CD14-positive monocyte (primary cell): ENCODE measurements at regions not wholly inside any gene's neighbourhood (a gene's known extent, or its start where the extent isn't known, plus 50 kb on each side); places are given as distances from the start of the nearest gene placed in this dataset.
"Not testable (repeated sequence)": the region's sequence is repeated elsewhere in the genome, so short reads cannot be mapped to it uniquely, and the experiment has no call there.

ENCODE experiments used
- DNase-seq, 3 donors: peaks; one replicate each; pipeline ENCODE4 v3.0.0-alpha.2; 2011 to 2022
- H2AFZ ChIP-seq: 2 replicates; pipeline ENCODE4 v1.6.0; 2012; ENCODE audit warnings: mild to moderate bottlenecking, low read depth, low read length, inconsistent platforms; ENCODE audit not compliant: insufficient read depth, poor library complexity, severe bottlenecking
- H3K27ac ChIP-seq, 2 donors: 1 replicate in 1 of 2; 2 replicates in 1 of 2; pipeline ENCODE4 v1.5.1; 2012 to 2013; ENCODE audit warnings: low read length in 2 of 2, control low read depth in 1 of 2, inconsistent platforms in 1 of 2, low read depth in 1 of 2, mild to moderate bottlenecking in 1 of 2
- H3K27me3 ChIP-seq, 2 donors: one replicate each; pipeline versions ENCODE4 v1.6.0 to v1.6.1; 2011 to 2013; ENCODE audit warnings: low read length in 2 of 2; ENCODE audit not compliant: control insufficient read depth in 2 of 2, insufficient read depth in 2 of 2
- H3K36me3 ChIP-seq, 2 donors: replicated peaks in 1 of 2; 1 replicate in 1 of 2; 2 replicates in 1 of 2; pipeline versions ENCODE4 v1.5.1 to v1.6.1; 2012 to 2013; ENCODE audit warnings: low read length in 2 of 2, control low read depth in 1 of 2, inconsistent platforms in 1 of 2, mild to moderate bottlenecking in 1 of 2; ENCODE audit not compliant: insufficient read depth in 2 of 2, control insufficient read depth in 1 of 2
- H3K4me1 ChIP-seq, 2 donors: 1 replicate in 1 of 2; 2 replicates in 1 of 2; pipeline versions ENCODE4 v1.5.1 to v1.6.1; 2012 to 2013; ENCODE audit warnings: low read length in 2 of 2, control low read depth in 1 of 2, inconsistent platforms in 1 of 2, mild to moderate bottlenecking in 1 of 2, moderate library complexity in 1 of 2; ENCODE audit not compliant: insufficient read depth in 2 of 2, control insufficient read depth in 1 of 2
- H3K4me2 ChIP-seq: replicated peaks from 2 replicates; pipeline ENCODE3; 2012; ENCODE audit warnings: low read length, moderate library complexity, mild to moderate bottlenecking; ENCODE audit not compliant: poor library complexity, severe bottlenecking; ENCODE audit errors: extremely low read depth
- H3K4me3 ChIP-seq, 3 experiments: fragments of 200-600 bp in 1 of 3; sonication (generic) in 1 of 3; replicated peaks in 1 of 3; 1 replicate in 2 of 3; 2 replicates in 1 of 3; pipeline ENCODE4 v1.5.1; 2011 to 2013; ENCODE audit warnings: low read length in 3 of 3, mild to moderate bottlenecking in 3 of 3, control low read depth in 2 of 3, low read depth in 2 of 3, inconsistent platforms in 1 of 3, moderate library complexity in 1 of 3
- H3K79me2 ChIP-seq: 2 replicates; pipeline ENCODE4 v1.6.0; 2012; ENCODE audit warnings: mild to moderate bottlenecking, control low read depth, inconsistent platforms, low read length, moderate library complexity; ENCODE audit not compliant: insufficient read depth
- H3K9ac ChIP-seq: 2 replicates; pipeline ENCODE4 v1.6.0; 2017; ENCODE audit warnings: low read length, mild to moderate bottlenecking; ENCODE audit not compliant: insufficient read depth, poor library complexity, severe bottlenecking
- H3K9me3 ChIP-seq, 2 donors: replicated peaks in 1 of 2; 1 replicate in 1 of 2; 2 replicates in 1 of 2; pipeline versions ENCODE4 v1.5.1 to v1.6.1; 2012 to 2013; ENCODE audit warnings: low read length in 2 of 2, control low read depth in 1 of 2; ENCODE audit not compliant: control insufficient read depth in 1 of 2, insufficient read depth in 1 of 2
- H4K20me1 ChIP-seq: 2 replicates; pipeline ENCODE4 v1.6.0; 2012; ENCODE audit warnings: mild to moderate bottlenecking, low read length, control low read depth, moderate library complexity; ENCODE audit not compliant: insufficient read depth
- H3K27ac Mint-ChIP-seq, 7 donors: one replicate each; pipeline ENCODE4 v1.8.0; 2020; ENCODE audit warnings: mild to moderate bottlenecking in 7 of 7, mixed read lengths in 7 of 7, moderate library complexity in 6 of 7, inconsistent platforms in 2 of 7
- H3K27me3 Mint-ChIP-seq, 3 donors: one replicate each; pipeline ENCODE4 v1.8.0; 2021 to 2022; ENCODE audit warnings: low read depth in 3 of 3, mild to moderate bottlenecking in 3 of 3, mixed read lengths in 3 of 3, moderate library complexity in 3 of 3, inconsistent platforms in 1 of 3
- H3K36me3 Mint-ChIP-seq, 2 donors: one replicate each; pipeline ENCODE4 v1.8.0; 2020; ENCODE audit warnings: mixed read lengths in 2 of 2, inconsistent platforms in 1 of 2, mild to moderate bottlenecking in 1 of 2
- H3K4me1 Mint-ChIP-seq: one replicate; pipeline ENCODE4 v1.8.0; 2020; ENCODE audit warnings: mild to moderate bottlenecking, mixed read lengths
- H3K4me3 Mint-ChIP-seq, 2 donors: one replicate each; pipeline ENCODE4 v1.8.0; 2020; ENCODE audit warnings: mild to moderate bottlenecking in 2 of 2, mixed read lengths in 2 of 2, moderate library complexity in 1 of 2
- H3K9me3 Mint-ChIP-seq, 7 donors: one replicate each; pipeline ENCODE4 v1.8.0; 2020 to 2022; ENCODE audit warnings: mixed read lengths in 7 of 7, mild to moderate bottlenecking in 6 of 7, moderate library complexity in 6 of 7, inconsistent platforms in 2 of 7
- CTCF ChIP-seq: fragments of 200-600 bp; IDR thresholded peaks from one replicate; pipeline ENCODE4 v1.8.0; 2022; ENCODE audit warnings: antibody characterized with exemption, mild to moderate bottlenecking
- WGBS: methylation state at CpG from one replicate; pipeline ENCODE4 v1.1.5; 2013; ENCODE audit warnings: missing lambda C conversion rate; ENCODE audit not compliant: insufficient coverage; 5-methylcytosine and 5-hydroxymethylcytosine counted together
- intact Hi-C, 2 donors: fragments of 100-400 bp; cut with micrococcal nuclease; formaldehyde crosslinking; loops; one replicate each; pipeline versions ENCODE4 v1.15.0 to v1.15.1; 2023

- H3K4me2 ChIP-seq, H3K4me1 Mint-ChIP-seq, H3K36me3 ChIP-seq, intact Hi-C loops, H4K20me1 ChIP-seq, H3K4me3 ChIP-seq, H3K9ac ChIP-seq, H3K79me2 ChIP-seq, H2AFZ ChIP-seq, H3K27me3 ChIP-seq, H3K27ac Mint-ChIP-seq, H3K9me3 ChIP-seq, H3K36me3 Mint-ChIP-seq, H3K27ac ChIP-seq, H3K27me3 Mint-ChIP-seq, H3K4me3 Mint-ChIP-seq, H3K4me1 ChIP-seq, DNase-seq: not testable (repeated sequence)
- peaks cover 0 to 11% (median 5%) of the 10 kb centered on the region in 7 donors for H3K9me3 Mint-ChIP-seq
- WGBS = 96% methylated on average over 4 of the region's 6 CpGs
Measured at GRCh38 chr20:41727681-41728080, 109.5 kb upstream of the CHD6 start.

- Histone ChIP-seq H3K9ac (no peak overlapping the region), H3K27me3 (no peaks in the 10 kb centered on the region), H3K9me3 (peaks cover 0 to 7% of the 10 kb centered on the region in 2 donors), H3K4me3 (no peak overlapping the region), H4K20me1 (no peaks in the 10 kb centered on the region), H3K27ac (no peak overlapping the region), H2AFZ (no peak overlapping the region), H3K4me2 (no peak overlapping the region), H3K36me3 (no peaks in the 10 kb centered on the region), H3K4me1 (no peaks in the 10 kb centered on the region), H3K79me2 (no peaks in the 10 kb centered on the region)
- 90% methylated on average over 4 of the region's 4 CpGs for WGBS
- Mint-ChIP-seq H3K4me1 (no peaks in the 10 kb centered on the region), H3K27me3 (peaks cover under 1 to 6% (median 2%) of the 10 kb centered on the region in 3 donors), H3K36me3 (no peaks in the 10 kb centered on the region), H3K27ac (no peak overlapping the region), H3K4me3 (no peak overlapping the region), H3K9me3 (peaks cover 0 to 15% (median 5%) of the 10 kb centered on the region in 7 donors)
- intact Hi-C loops = no loop called here
- DNase-seq = no peak
- TF ChIP-seq CTCF = no peak
Measured at GRCh38 chr20:41726727-41727126, 108.5 kb upstream of the CHD6 start.
